Liver (tissue), 8 donors: ENCODE measurements at regions not wholly inside any gene's neighbourhood (a gene's known extent, or its start where the extent isn't known, plus 50 kb on each side); places are given as distances from the start of the nearest gene placed in this dataset.

Experiments
- DNase-seq: peaks from one replicate; pipeline ENCODE4 v3.0.0-alpha.2; 2017; ENCODE audit warnings: low spot score
- H3K27ac ChIP-seq, 2 donors: one replicate each; pipeline ENCODE4 v1.7.0; 2013; ENCODE audit warnings: inconsistent platforms in 2 of 2, low read length in 2 of 2, control low read depth in 1 of 2, low read depth in 1 of 2, mild to moderate bottlenecking in 1 of 2
- H3K27me3 ChIP-seq, 4 donors: one replicate each; pipeline versions ENCODE4 v1.6.1 to v1.7.0; 2013; ENCODE audit warnings: low read length in 3 of 4, inconsistent platforms in 1 of 4, mild to moderate bottlenecking in 1 of 4, moderate library complexity in 1 of 4; ENCODE audit not compliant: control insufficient read depth in 4 of 4, insufficient read depth in 4 of 4
- H3K36me3 ChIP-seq, 4 donors: one replicate each; pipeline versions ENCODE4 v1.6.1 to v1.7.0; 2013; ENCODE audit warnings: low read length in 3 of 4, mild to moderate bottlenecking in 3 of 4, low read depth in 1 of 4, moderate library complexity in 1 of 4; ENCODE audit not compliant: control insufficient read depth in 4 of 4, insufficient read depth in 3 of 4
- H3K4me1 ChIP-seq, 4 donors: one replicate each; pipeline versions ENCODE4 v1.6.1 to v1.7.0; 2013; ENCODE audit warnings: low read length in 3 of 4, mild to moderate bottlenecking in 3 of 4, moderate library complexity in 1 of 4; ENCODE audit not compliant: control insufficient read depth in 4 of 4, insufficient read depth in 4 of 4
- H3K4me3 ChIP-seq, 3 donors: one replicate each; pipeline versions ENCODE4 v1.6.1 to v1.7.0; 2013; ENCODE audit warnings: low read length in 3 of 3, control low read depth in 1 of 3, low read depth in 1 of 3, mild to moderate bottlenecking in 1 of 3
- H3K9ac ChIP-seq, 2 donors: one replicate each; pipeline ENCODE4 v1.7.0; 2013; ENCODE audit warnings: low read length in 2 of 2, mild to moderate bottlenecking in 2 of 2, moderate library complexity in 2 of 2, control low read depth in 1 of 2, low read depth in 1 of 2
- H3K9me3 ChIP-seq, 4 donors: one replicate each; pipeline versions ENCODE4 v1.6.1 to v1.7.0; 2013; ENCODE audit warnings: low read length in 3 of 4; ENCODE audit not compliant: control insufficient read depth in 4 of 4
- FOXA1 ChIP-seq: IDR thresholded peaks from 2 replicates; pipeline ENCODE4 v1.6.1; 2016; ENCODE audit warnings: antibody characterized with exemption
- FOXA2 ChIP-seq: IDR thresholded peaks from 2 replicates; pipeline ENCODE4 v1.6.1; 2016; ENCODE audit warnings: antibody characterized with exemption
- GABPA ChIP-seq, 2 donors: IDR thresholded peaks in 1 of 2; conservative IDR thresholded peaks in 1 of 2; 2 replicates each; pipeline ENCODE4 v1.6.1; 2016; ENCODE audit warnings: antibody characterized with exemption in 2 of 2, mild to moderate bottlenecking in 1 of 2, moderate library complexity in 1 of 2
- HNF4A ChIP-seq, 2 donors: conservative IDR thresholded peaks; 2 replicates each; pipeline ENCODE4 v1.6.1; 2016; ENCODE audit warnings: antibody characterized with exemption in 2 of 2, mild to moderate bottlenecking in 2 of 2
- HNF4G ChIP-seq: IDR thresholded peaks from 2 replicates; pipeline ENCODE4 v1.6.1; 2016; ENCODE audit warnings: antibody characterized with exemption
- JUND ChIP-seq, 2 donors: IDR thresholded peaks; 2 replicates each; pipeline ENCODE4 v1.6.1; 2016; ENCODE audit warnings: antibody characterized with exemption in 2 of 2
- NR2F2 ChIP-seq: IDR thresholded peaks from 2 replicates; pipeline ENCODE4 v1.6.1; 2016; ENCODE audit warnings: antibody characterized with exemption
- RAD21 ChIP-seq, 2 donors: IDR thresholded peaks; 2 replicates each; pipeline ENCODE4 v1.6.1; 2016; ENCODE audit warnings: antibody characterized with exemption in 2 of 2, mild to moderate bottlenecking in 2 of 2
- RXRA ChIP-seq, 2 donors: IDR thresholded peaks; 2 replicates each; pipeline ENCODE4 v1.6.1; 2017 to 2018; ENCODE audit warnings: antibody characterized with exemption in 2 of 2, mild to moderate bottlenecking in 1 of 2
- SP1 ChIP-seq: IDR thresholded peaks from 2 replicates; pipeline ENCODE4 v1.6.1; 2018; ENCODE audit warnings: antibody characterized with exemption, mild to moderate bottlenecking
- TAF1 ChIP-seq: conservative IDR thresholded peaks from 2 replicates; pipeline ENCODE4 v1.6.1; 2016; ENCODE audit warnings: antibody characterized with exemption, mild to moderate bottlenecking
- YY1 ChIP-seq: IDR thresholded peaks from 2 replicates; pipeline ENCODE4 v1.6.1; 2016; ENCODE audit warnings: antibody characterized with exemption, mild to moderate bottlenecking
- WGBS: extraction: QIAGEN DNeasy Blood & Tissue Kit; methylation state at CpG from one replicate; pipeline ENCODE4 v1.1.7; 2013; 5-methylcytosine and 5-hydroxymethylcytosine counted together
- TF ChIP-seq, protein P1 (sequence below): fragments of 150-350 bp; IDR thresholded peaks from 2 replicates; pipeline ENCODE4 v1.5.1; 2017; ENCODE audit warnings: improper control_type of control experiment, low read depth, low read length; ENCODE audit not compliant: missing input control
- TF ChIP-seq, protein P2 (sequence below): IDR thresholded peaks from 2 replicates; pipeline ENCODE4 v1.6.1; 2016; ENCODE audit warnings: antibody characterized with exemption
- TF ChIP-seq, protein P3 (sequence below): IDR thresholded peaks from 2 replicates; pipeline ENCODE4 v1.6.1; 2016; ENCODE audit warnings: antibody characterized with exemption
- TF ChIP-seq, protein P4 (sequence below): IDR thresholded peaks from 2 replicates; pipeline ENCODE4 v1.6.1; 2016; ENCODE audit warnings: antibody characterized with exemption
- TF ChIP-seq, protein P5 (sequence below): IDR thresholded peaks from 2 replicates; pipeline ENCODE4 v1.6.1; 2016; ENCODE audit warnings: antibody characterized with exemption, mild to moderate bottlenecking
- donor health status: healthy.
- donor health status: healthy.
- donor health status: healthy.
- donor health status: healthy.
- donor health status: healthy.

DNA sequence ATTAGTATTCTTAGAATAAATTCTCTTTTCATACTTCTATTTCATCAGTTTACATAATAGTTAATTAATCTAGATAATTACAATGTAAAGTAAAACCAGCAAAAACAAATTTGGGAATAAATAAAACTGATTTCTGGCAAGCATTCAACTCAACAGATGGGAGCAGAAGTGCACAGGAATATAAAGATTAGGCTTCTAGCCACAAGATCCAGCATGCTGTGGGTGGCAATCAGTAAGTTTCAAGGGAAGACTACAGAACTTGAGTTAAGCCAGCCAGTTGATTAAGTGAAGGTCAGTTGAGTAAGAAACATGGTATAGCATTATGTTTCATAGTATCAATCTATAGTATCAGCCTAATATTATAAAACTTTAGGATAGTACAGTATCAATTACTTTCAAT lies 324.2 kb upstream of the AADAT start:
- peaks cover 0 to 2% (median 0%) of the 10 kb centered on the region in 4 donors for H3K9me3 ChIP-seq
- DNase-seq = no peak
- no peak overlapping the region for H3K9ac ChIP-seq
- peaks cover 0 to 4% (median 0%) of the 10 kb centered on the region in 4 donors for H3K27me3 ChIP-seq
- no peaks in the 10 kb centered on the region for H3K36me3 ChIP-seq
- H3K4me1 ChIP-seq = no peaks in the 10 kb centered on the region
- H3K4me3 ChIP-seq = no peak overlapping the region
- TF ChIP-seq, protein P1, sequence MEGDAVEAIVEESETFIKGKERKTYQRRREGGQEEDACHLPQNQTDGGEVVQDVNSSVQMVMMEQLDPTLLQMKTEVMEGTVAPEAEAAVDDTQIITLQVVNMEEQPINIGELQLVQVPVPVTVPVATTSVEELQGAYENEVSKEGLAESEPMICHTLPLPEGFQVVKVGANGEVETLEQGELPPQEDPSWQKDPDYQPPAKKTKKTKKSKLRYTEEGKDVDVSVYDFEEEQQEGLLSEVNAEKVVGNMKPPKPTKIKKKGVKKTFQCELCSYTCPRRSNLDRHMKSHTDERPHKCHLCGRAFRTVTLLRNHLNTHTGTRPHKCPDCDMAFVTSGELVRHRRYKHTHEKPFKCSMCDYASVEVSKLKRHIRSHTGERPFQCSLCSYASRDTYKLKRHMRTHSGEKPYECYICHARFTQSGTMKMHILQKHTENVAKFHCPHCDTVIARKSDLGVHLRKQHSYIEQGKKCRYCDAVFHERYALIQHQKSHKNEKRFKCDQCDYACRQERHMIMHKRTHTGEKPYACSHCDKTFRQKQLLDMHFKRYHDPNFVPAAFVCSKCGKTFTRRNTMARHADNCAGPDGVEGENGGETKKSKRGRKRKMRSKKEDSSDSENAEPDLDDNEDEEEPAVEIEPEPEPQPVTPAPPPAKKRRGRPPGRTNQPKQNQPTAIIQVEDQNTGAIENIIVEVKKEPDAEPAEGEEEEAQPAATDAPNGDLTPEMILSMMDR = no peak
- TF ChIP-seq RAD21 (IDR thresholded peaks at IDR 0.05) (no peak), HNF4G (no peak), NR2F2 (no peak), SP1 (no peak), TAF1 (no peak), RXRA (IDR thresholded peaks at IDR 0.05) (no peak), JUND (IDR thresholded peaks at IDR 0.05) (no peak), FOXA1 (no peak), GABPA (IDR thresholded peaks at IDR 0.05 in 1 of 2, conservative IDR thresholded peaks at IDR 0.05 in 1 of 2) (no peak), FOXA2 (no peak), YY1 (no peak), HNF4A (conservative IDR thresholded peaks at IDR 0.05) (no peak)
- TF ChIP-seq, protein P2, sequence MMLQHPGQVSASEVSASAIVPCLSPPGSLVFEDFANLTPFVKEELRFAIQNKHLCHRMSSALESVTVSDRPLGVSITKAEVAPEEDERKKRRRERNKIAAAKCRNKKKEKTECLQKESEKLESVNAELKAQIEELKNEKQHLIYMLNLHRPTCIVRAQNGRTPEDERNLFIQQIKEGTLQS = no peak
- TF ChIP-seq, protein P3, sequence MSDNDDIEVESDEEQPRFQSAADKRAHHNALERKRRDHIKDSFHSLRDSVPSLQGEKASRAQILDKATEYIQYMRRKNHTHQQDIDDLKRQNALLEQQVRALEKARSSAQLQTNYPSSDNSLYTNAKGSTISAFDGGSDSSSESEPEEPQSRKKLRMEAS = no peak
- TF ChIP-seq, protein P4, sequence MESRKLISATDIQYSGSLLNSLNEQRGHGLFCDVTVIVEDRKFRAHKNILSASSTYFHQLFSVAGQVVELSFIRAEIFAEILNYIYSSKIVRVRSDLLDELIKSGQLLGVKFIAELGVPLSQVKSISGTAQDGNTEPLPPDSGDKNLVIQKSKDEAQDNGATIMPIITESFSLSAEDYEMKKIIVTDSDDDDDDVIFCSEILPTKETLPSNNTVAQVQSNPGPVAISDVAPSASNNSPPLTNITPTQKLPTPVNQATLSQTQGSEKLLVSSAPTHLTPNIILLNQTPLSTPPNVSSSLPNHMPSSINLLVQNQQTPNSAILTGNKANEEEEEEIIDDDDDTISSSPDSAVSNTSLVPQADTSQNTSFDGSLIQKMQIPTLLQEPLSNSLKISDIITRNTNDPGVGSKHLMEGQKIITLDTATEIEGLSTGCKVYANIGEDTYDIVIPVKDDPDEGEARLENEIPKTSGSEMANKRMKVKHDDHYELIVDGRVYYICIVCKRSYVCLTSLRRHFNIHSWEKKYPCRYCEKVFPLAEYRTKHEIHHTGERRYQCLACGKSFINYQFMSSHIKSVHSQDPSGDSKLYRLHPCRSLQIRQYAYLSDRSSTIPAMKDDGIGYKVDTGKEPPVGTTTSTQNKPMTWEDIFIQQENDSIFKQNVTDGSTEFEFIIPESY = no peak
- TF ChIP-seq, protein P5, sequence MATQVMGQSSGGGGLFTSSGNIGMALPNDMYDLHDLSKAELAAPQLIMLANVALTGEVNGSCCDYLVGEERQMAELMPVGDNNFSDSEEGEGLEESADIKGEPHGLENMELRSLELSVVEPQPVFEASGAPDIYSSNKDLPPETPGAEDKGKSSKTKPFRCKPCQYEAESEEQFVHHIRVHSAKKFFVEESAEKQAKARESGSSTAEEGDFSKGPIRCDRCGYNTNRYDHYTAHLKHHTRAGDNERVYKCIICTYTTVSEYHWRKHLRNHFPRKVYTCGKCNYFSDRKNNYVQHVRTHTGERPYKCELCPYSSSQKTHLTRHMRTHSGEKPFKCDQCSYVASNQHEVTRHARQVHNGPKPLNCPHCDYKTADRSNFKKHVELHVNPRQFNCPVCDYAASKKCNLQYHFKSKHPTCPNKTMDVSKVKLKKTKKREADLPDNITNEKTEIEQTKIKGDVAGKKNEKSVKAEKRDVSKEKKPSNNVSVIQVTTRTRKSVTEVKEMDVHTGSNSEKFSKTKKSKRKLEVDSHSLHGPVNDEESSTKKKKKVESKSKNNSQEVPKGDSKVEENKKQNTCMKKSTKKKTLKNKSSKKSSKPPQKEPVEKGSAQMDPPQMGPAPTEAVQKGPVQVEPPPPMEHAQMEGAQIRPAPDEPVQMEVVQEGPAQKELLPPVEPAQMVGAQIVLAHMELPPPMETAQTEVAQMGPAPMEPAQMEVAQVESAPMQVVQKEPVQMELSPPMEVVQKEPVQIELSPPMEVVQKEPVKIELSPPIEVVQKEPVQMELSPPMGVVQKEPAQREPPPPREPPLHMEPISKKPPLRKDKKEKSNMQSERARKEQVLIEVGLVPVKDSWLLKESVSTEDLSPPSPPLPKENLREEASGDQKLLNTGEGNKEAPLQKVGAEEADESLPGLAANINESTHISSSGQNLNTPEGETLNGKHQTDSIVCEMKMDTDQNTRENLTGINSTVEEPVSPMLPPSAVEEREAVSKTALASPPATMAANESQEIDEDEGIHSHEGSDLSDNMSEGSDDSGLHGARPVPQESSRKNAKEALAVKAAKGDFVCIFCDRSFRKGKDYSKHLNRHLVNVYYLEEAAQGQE = no peak
- H3K27ac ChIP-seq = no peak overlapping the region

DNA sequence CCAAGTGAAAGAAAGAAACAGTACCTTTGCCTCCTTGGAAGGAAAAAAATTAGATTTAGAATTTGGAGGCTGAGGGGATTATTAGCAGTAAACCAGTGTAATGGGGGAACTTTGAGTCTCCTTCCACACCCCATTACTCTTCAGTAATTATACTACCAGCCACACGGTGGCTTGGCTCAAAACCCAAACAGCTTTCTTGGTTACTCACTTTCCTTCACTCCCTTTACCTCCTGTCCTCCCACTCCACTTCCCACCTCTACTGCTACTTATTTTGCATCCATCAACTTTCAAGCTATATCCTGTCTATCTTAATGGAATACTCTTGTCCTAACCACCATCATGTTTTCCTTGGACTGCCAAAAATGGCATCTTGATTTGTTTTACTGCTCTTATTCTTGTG lies 310.6 kb upstream of the AADAT start:
- DNase-seq = no peak
- Histone ChIP-seq H3K9me3 (no peaks in the 10 kb centered on the region), H3K27me3 (no peaks in the 10 kb centered on the region), H3K27ac (no peak overlapping the region), H3K4me3 (no peak overlapping the region), H3K9ac (no peak overlapping the region), H3K36me3 (no peaks in the 10 kb centered on the region), H3K4me1 (no peaks in the 10 kb centered on the region)
- whole genome bisulfite sequencing = 16% methylated on average over 1 of the region's 1 CpG
- TF ChIP-seq RXRA (IDR thresholded peaks at IDR 0.05) (no peak), NR2F2 (no peak), RAD21 (IDR thresholded peaks at IDR 0.05) (no peak), JUND (IDR thresholded peaks at IDR 0.05) (no peak), FOXA1 (no peak), HNF4A (conservative IDR thresholded peaks at IDR 0.05) (no peak), FOXA2 (no peak), HNF4G (no peak)
- TF ChIP-seq, protein P4 = no peak
- TF ChIP-seq, protein P1 = no peak
